GM11168 (cell line): ENCODE measurements at regions not wholly inside any gene's neighbourhood (a gene's known extent, or its start where the extent isn't known, plus 50 kb on each side); places are given as distances from the start of the nearest gene placed in this dataset.

ENCODE experiments used
- in situ Hi-C: fragments of 300-500 bp; cut with MboI; formaldehyde crosslinking; loops from one replicate; pipeline ENCODE4 v1.12.0; 2022; ENCODE audit warnings: low sequenced_read_pairs; ENCODE audit not compliant: unreplicated experiment

GRCh38 chr21:20515446-20515845 is 482.8 kb upstream of the NCAM2 start:
- in situ Hi-C loops = no loop called here

GRCh38 chr21:20519076-20519475 is 479.1 kb upstream of the NCAM2 start:
- in situ Hi-C loops = no loop called here

- in situ Hi-C loops = no loop called here
Observed at GRCh38 chr21:20522611-20523010, 475.6 kb upstream of the NCAM2 start.

GRCh38 chr21:20523191-20523590 is 475.0 kb upstream of the NCAM2 start:
- in situ Hi-C loops = no loop called here

GRCh38 chr21:20527731-20528460 is 470.3 kb upstream of the NCAM2 start:
- in situ Hi-C loops = no loop called here

- in situ Hi-C loops = no loop called here
Observed at GRCh38 chr21:20537130-20537529, 461.1 kb upstream of the NCAM2 start.

- in situ Hi-C loops = no loop called here
Observed at GRCh38 chr21:20538039-20538658, 460.1 kb upstream of the NCAM2 start.

- in situ Hi-C loops = no loop called here
Observed at GRCh38 chr21:20545454-20545853, 452.8 kb upstream of the NCAM2 start.

GRCh38 chr21:20551939-20552338 is 446.3 kb upstream of the NCAM2 start:
- in situ Hi-C loops = no loop called here

- in situ Hi-C loops = no loop called here
Observed at GRCh38 chr21:20554785-20555184, 443.4 kb upstream of the NCAM2 start.

- in situ Hi-C loops = no loop called here
Observed at GRCh38 chr21:20570824-20571232, 427.4 kb upstream of the NCAM2 start.

GRCh38 chr21:20572582-20572981 is 425.6 kb upstream of the NCAM2 start:
- in situ Hi-C loops = no loop called here

GRCh38 chr21:20581361-20581760 is 416.8 kb upstream of the NCAM2 start:
- in situ Hi-C loops = no loop called here

GRCh38 chr21:20591284-20591683 is 406.9 kb upstream of the NCAM2 start:
- in situ Hi-C loops = no loop called here

GRCh38 chr21:20592463-20592862 is 405.7 kb upstream of the NCAM2 start:
- in situ Hi-C loops = no loop called here

GRCh38 chr21:20603236-20603635 is 395.0 kb upstream of the NCAM2 start:
- in situ Hi-C loops = no loop called here

GRCh38 chr21:20611008-20611407 is 387.2 kb upstream of the NCAM2 start:
- in situ Hi-C loops = no loop called here

- in situ Hi-C loops = no loop called here
Observed at GRCh38 chr21:20613654-20614053, 384.6 kb upstream of the NCAM2 start.

GRCh38 chr21:20617130-20617529 is 381.1 kb upstream of the NCAM2 start:
- in situ Hi-C loops = no loop called here

- in situ Hi-C loops = no loop called here
Observed at GRCh38 chr21:20618878-20619277, 379.3 kb upstream of the NCAM2 start.

- in situ Hi-C loops = no loop called here
Observed at GRCh38 chr21:20627594-20627993, 370.6 kb upstream of the NCAM2 start.

- in situ Hi-C loops = no loop called here
Observed at GRCh38 chr21:20631633-20632032, 366.6 kb upstream of the NCAM2 start.
